HG03521 (cell line): ENCODE measurements at regions not wholly inside any gene's neighbourhood (a gene's known extent, or its start where the extent isn't known, plus 50 kb on each side); places are given as distances from the start of the nearest gene placed in this dataset.

Source experiments
- ATAC-seq: cut with Tn5 transposase; IDR thresholded peaks from one replicate; pipeline ENCODE4 v1.9.1; 2021; ENCODE audit warnings: mild to moderate bottlenecking, moderate library complexity; ENCODE audit not compliant: unreplicated experiment

- no peak for ATAC-seq
Measured at GRCh38 chr2:187143537-187143936, 294.6 kb upstream of the ZSWIM2 start.

GRCh38 chr2:187139469-187139868, 290.5 kb upstream of the ZSWIM2 start:
- ATAC-seq = no peak

GRCh38 chr2:187138265-187138664, 289.3 kb upstream of the ZSWIM2 start:
- peak; percentile 54 for ATAC-seq

- ATAC-seq = no peak
Measured at GRCh38 chr2:187136646-187137045, 287.7 kb upstream of the ZSWIM2 start.

GRCh38 chr2:187134306-187134705, 285.3 kb upstream of the ZSWIM2 start:
- ATAC-seq = no peak

- ATAC-seq = no peak
Measured at GRCh38 chr2:187129868-187130267, 280.9 kb upstream of the ZSWIM2 start.

GRCh38 chr2:187129306-187129705, 280.3 kb upstream of the ZSWIM2 start:
- ATAC-seq = no peak

- no peak for ATAC-seq
Measured at GRCh38 chr2:187126247-187127005, 277.5 kb upstream of the ZSWIM2 start.

GRCh38 chr2:187125318-187125717, 276.3 kb upstream of the ZSWIM2 start:
- ATAC-seq = no peak

GRCh38 chr2:187124529-187124928, 275.6 kb upstream of the ZSWIM2 start:
- ATAC-seq = no peak

GRCh38 chr2:187118331-187119099, 269.5 kb upstream of the ZSWIM2 start:
- no peak for ATAC-seq

- ATAC-seq = no peak
Measured at GRCh38 chr2:187117483-187117882, 268.5 kb upstream of the ZSWIM2 start.

- ATAC-seq = no peak
Measured at GRCh38 chr2:187115627-187116026, 266.7 kb upstream of the ZSWIM2 start.

- no peak for ATAC-seq
Measured at GRCh38 chr2:187107001-187107400, 258.0 kb upstream of the ZSWIM2 start.

GRCh38 chr2:187105218-187105617, 256.2 kb upstream of the ZSWIM2 start:
- no peak for ATAC-seq

GRCh38 chr2:187102381-187102780, 253.4 kb upstream of the ZSWIM2 start:
- no peak for ATAC-seq

GRCh38 chr2:187098154-187098553, 249.2 kb upstream of the ZSWIM2 start:
- no peak for ATAC-seq

GRCh38 chr2:187093771-187094412, 244.9 kb upstream of the ZSWIM2 start:
- no peak for ATAC-seq

- ATAC-seq = no peak
Measured at GRCh38 chr2:187091664-187092063, 242.7 kb upstream of the ZSWIM2 start.

GRCh38 chr2:187084524-187084923, 235.6 kb upstream of the ZSWIM2 start:
- ATAC-seq = no peak

- no peak for ATAC-seq
Measured at GRCh38 chr2:187081461-187081860, 232.5 kb upstream of the ZSWIM2 start.

- ATAC-seq = no peak
Measured at GRCh38 chr2:187079901-187080300, 230.9 kb upstream of the ZSWIM2 start.
